Tibial artery (tissue), 4 donors: ENCODE measurements at regions not wholly inside any gene's neighbourhood (a gene's known extent, or its start where the extent isn't known, plus 50 kb on each side); places are given as distances from the start of the nearest gene placed in this dataset.

Experiments used
- DNase-seq, 2 donors: peaks; one replicate each; pipeline ENCODE4 v3.0.0-alpha.2; 2019
- H3K27ac ChIP-seq, 2 donors: fragments of 200-600 bp; sonication (generic) in 1 of 2; 1 replicate in 1 of 2; 2 replicates in 1 of 2; pipeline ENCODE4 v1.5.1; 2018 to 2019; ENCODE audit warnings: mild to moderate bottlenecking in 1 of 2
- H3K27me3 ChIP-seq, 2 donors: fragments of 200-600 bp; sonication (generic) in 1 of 2; one replicate each; pipeline versions ENCODE4 v1.5.1 to v1.6.0; 2016 to 2019
- H3K36me3 ChIP-seq, 3 donors: fragments of 200-600 bp; sonication (generic) in 2 of 3; one replicate each; pipeline ENCODE4 v1.5.1; 2016 to 2019; ENCODE audit warnings: mild to moderate bottlenecking in 2 of 3
- H3K4me1 ChIP-seq, 4 donors: fragments of 200-600 bp; sonication (generic) in 2 of 4; 1 replicate in 3 of 4; 2 replicates in 1 of 4; pipeline ENCODE4 v1.5.1; 2016 to 2019
- H3K4me3 ChIP-seq, 2 donors: fragments of 200-600 bp; sonication (generic) in 1 of 2; 1 replicate in 1 of 2; 2 replicates in 1 of 2; pipeline ENCODE4 v1.5.1; 2018 to 2019; ENCODE audit warnings: mild to moderate bottlenecking in 2 of 2
- H3K9me3 ChIP-seq, 3 donors: fragments of 200-600 bp; sonication (generic) in 1 of 3; one replicate each; pipeline ENCODE4 v1.5.1; 2016 to 2019
- intact Hi-C: fragments of 100-400 bp; cut with DNase I; formaldehyde crosslinking; loops from one replicate; pipeline ENCODE4 v1.15.0; 2023; ENCODE audit warnings: low total_unique reads
- TF ChIP-seq, protein P1 (sequence below), 2 experiments: fragments of 200-600 bp in 1 of 2; fragments of 450-650 bp in 1 of 2; IDR thresholded peaks; one replicate each; pipeline ENCODE4 v1.5.1; 2017 to 2019; ENCODE audit warnings: antibody characterized with exemption in 2 of 2, mild to moderate bottlenecking in 1 of 2, moderate library complexity in 1 of 2

DNA sequence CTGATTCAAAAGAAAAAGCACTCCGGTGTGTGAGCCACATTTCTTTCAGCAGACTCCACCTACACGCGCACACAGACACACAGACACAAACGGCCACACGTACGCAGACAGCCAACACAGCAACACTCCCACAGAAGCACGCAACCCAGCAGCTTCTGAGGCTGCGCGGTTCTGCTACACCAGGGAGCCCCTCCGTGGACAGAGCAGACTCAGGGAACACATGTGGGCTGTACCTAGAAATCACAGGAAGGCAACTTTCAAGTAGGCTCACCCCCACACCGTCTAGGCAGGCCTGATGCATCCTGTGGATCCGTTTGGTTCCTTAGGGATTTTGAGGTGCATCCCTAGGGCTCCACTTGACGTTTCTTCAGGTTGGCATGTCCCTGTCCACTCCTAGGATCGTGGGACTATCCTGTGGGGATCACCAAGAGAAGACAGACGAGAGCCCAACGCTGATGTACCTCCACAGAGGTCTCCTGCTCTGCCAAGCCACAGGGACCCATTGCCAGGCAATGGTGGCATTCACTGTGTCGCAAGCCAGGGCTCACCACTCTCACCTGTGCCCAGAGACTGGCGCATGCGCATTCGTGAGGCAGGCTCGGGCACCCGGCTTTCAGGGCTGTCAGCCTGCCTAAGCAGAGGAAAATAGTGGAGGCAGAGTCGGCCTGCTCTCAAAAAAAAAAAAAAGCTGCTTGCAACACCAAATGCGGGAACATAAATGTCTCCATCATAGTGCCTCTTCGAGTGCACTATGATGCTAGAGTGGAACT lies 2333.3 kb downstream of the TP53TG3F start:
- Histone ChIP-seq H3K27me3 (no peaks in the 10 kb centered on the region), H3K36me3 (no peaks in the 10 kb centered on the region), H3K4me1 (no peaks in the 10 kb centered on the region), H3K27ac (no peak overlapping the region), H3K4me3 (no peak overlapping the region), H3K9me3 (peaks cover 0 to 9% (median 0%) of the 10 kb centered on the region in 3 donors)
- TF ChIP-seq, protein P1, sequence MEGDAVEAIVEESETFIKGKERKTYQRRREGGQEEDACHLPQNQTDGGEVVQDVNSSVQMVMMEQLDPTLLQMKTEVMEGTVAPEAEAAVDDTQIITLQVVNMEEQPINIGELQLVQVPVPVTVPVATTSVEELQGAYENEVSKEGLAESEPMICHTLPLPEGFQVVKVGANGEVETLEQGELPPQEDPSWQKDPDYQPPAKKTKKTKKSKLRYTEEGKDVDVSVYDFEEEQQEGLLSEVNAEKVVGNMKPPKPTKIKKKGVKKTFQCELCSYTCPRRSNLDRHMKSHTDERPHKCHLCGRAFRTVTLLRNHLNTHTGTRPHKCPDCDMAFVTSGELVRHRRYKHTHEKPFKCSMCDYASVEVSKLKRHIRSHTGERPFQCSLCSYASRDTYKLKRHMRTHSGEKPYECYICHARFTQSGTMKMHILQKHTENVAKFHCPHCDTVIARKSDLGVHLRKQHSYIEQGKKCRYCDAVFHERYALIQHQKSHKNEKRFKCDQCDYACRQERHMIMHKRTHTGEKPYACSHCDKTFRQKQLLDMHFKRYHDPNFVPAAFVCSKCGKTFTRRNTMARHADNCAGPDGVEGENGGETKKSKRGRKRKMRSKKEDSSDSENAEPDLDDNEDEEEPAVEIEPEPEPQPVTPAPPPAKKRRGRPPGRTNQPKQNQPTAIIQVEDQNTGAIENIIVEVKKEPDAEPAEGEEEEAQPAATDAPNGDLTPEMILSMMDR (IDR thresholded peaks at IDR 0.05), result no peak
- DNase-seq, result no peak
- intact Hi-C loops, result no loop called here

DNA sequence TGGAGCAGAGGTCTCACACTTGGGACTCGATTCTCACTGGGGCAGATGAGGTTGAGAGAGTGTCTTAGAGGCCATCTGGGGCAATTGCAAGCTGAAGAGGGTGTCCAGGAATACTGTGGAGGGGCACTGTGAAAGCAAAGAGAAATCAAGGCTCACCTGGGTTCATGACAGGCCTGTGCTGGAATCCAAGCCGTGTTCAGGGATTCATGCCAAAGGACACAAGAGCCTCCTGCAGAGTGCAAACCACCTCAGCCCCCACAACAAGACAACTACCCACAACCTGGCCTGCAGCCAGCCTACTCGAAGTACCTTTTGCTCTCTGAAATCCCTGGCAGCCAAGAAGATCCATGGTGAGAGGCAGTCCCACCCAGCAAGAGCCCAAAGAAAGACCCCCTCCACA lies 2334.2 kb downstream of the TP53TG3F start:
- Histone ChIP-seq H3K27ac (no peak overlapping the region), H3K27me3 (no peaks in the 10 kb centered on the region), H3K36me3 (no peaks in the 10 kb centered on the region), H3K4me1 (no peaks in the 10 kb centered on the region), H3K9me3 (peaks cover 0 to 9% (median 0%) of the 10 kb centered on the region in 3 donors), H3K4me3 (no peak overlapping the region)
- DNase-seq, result no peak
- TF ChIP-seq, protein P1 (IDR thresholded peaks at IDR 0.05), result no peak
- intact Hi-C loops, result no loop called here

- H3K27ac ChIP-seq, result no peak overlapping the region
- H3K4me3 ChIP-seq, result no peak overlapping the region
Measured at GRCh38 chr16:35794896-35795295, 2335.5 kb downstream of the TP53TG3F start.

GRCh38 chr16:35795361-35796029 lies 2336.1 kb downstream of the TP53TG3F start:
- TF ChIP-seq, protein P1 (IDR thresholded peaks at IDR 0.05), result no peak
- peaks cover 0 to 9% (median 0%) of the 10 kb centered on the region in 3 donors for H3K9me3 ChIP-seq

More at GRCh38 chr16:35794896-35795295, 2335.5 kb downstream of the TP53TG3F start:
- intact Hi-C loops, result no loop called here
- H3K27me3 ChIP-seq, result no peaks in the 10 kb centered on the region
- H3K9me3 ChIP-seq, result peaks cover 0 to 9% (median 0%) of the 10 kb centered on the region in 3 donors
- TF ChIP-seq, protein P1 (IDR thresholded peaks at IDR 0.05), result no peak
- no peaks in the 10 kb centered on the region for H3K4me1 ChIP-seq
- no peak for DNase-seq
- no peaks in the 10 kb centered on the region for H3K36me3 ChIP-seq

GRCh38 chr16:35797811-35798210 lies 2338.4 kb downstream of the TP53TG3F start:
- Histone ChIP-seq H3K9me3 (peaks cover 0 to 9% (median 0%) of the 10 kb centered on the region in 3 donors), H3K36me3 (no peaks in the 10 kb centered on the region), H3K4me3 (no peak overlapping the region), H3K4me1 (no peaks in the 10 kb centered on the region), H3K27ac (no peak overlapping the region), H3K27me3 (no peaks in the 10 kb centered on the region)
- TF ChIP-seq, protein P1 (IDR thresholded peaks at IDR 0.05), result no peak
- no peak for DNase-seq
- intact Hi-C loops, result no loop called here

More at GRCh38 chr16:35795361-35796029, 2336.1 kb downstream of the TP53TG3F start:
- Histone ChIP-seq H3K4me3 (no peak overlapping the region), H3K36me3 (no peaks in the 10 kb centered on the region), H3K27me3 (no peaks in the 10 kb centered on the region), H3K4me1 (no peaks in the 10 kb centered on the region), H3K27ac (no peak overlapping the region)
- no peak for DNase-seq
- intact Hi-C loops, result no loop called here
